ENCODE measurements at regions not wholly inside any gene's neighbourhood (a gene's known extent, or its start where the extent isn't known, plus 50 kb on each side); places are given as distances from the start of the nearest gene placed in this dataset.

DNA sequence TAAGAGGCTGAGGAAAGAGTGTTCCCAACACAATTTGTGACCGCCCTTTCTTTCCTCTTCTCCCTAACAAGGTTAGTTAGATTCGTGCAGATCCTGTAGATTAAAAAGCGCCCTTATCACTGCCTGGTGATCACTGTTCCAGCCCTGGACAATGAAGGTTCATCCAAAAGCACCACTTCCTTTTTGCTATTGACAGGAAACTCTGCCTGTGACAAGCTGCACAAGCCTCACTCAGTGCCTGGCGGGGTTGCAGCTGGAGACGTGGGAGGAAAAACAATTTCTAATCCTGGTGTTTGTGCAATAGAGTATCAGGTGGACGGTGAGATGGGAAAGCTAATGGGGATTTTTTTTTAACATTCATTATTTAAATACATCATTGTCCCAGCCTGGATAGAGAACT is 105.9 kb upstream of the CAV2 start:
- TF ChIP-seq, protein P1, sequence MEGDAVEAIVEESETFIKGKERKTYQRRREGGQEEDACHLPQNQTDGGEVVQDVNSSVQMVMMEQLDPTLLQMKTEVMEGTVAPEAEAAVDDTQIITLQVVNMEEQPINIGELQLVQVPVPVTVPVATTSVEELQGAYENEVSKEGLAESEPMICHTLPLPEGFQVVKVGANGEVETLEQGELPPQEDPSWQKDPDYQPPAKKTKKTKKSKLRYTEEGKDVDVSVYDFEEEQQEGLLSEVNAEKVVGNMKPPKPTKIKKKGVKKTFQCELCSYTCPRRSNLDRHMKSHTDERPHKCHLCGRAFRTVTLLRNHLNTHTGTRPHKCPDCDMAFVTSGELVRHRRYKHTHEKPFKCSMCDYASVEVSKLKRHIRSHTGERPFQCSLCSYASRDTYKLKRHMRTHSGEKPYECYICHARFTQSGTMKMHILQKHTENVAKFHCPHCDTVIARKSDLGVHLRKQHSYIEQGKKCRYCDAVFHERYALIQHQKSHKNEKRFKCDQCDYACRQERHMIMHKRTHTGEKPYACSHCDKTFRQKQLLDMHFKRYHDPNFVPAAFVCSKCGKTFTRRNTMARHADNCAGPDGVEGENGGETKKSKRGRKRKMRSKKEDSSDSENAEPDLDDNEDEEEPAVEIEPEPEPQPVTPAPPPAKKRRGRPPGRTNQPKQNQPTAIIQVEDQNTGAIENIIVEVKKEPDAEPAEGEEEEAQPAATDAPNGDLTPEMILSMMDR (conservative IDR thresholded peaks at IDR 0.05; ENCODE audit: low read depth, low read length): no peak
- TF ChIP-seq EZH2phosphoT487 (IDR thresholded peaks at IDR 0.05; ENCODE audit: borderline replicate concordance, low read length): no peak
